B cell (primary cell): ENCODE measurements at regions not wholly inside any gene's neighbourhood (a gene's known extent, or its start where the extent isn't known, plus 50 kb on each side); places are given as distances from the start of the nearest gene placed in this dataset.

ENCODE experiments used
- ATAC-seq: fragments of 200-7000 bp; cut with Tn5 transposase; one replicate; pipeline ENCODE4 v1.10.0; 2021; ENCODE audit warnings: low read depth, mild to moderate bottlenecking, moderate number of reproducible peaks, moderate library complexity
- CTCF ChIA-PET: fragments of 350-600 bp; sonication (Branson Sonifier 250); formaldehyde crosslinking; loops from one replicate; lab custom pipeline; 2021; ENCODE audit warnings: antibody characterized with exemption, inconsistent platforms; lab: Charles Lee
- POLR2A ChIA-PET: fragments of 350-600 bp; sonication (Branson Sonifier 250); formaldehyde crosslinking; loops from one replicate; lab custom pipeline; 2021; ENCODE audit warnings: antibody characterized with exemption; lab: Charles Lee
- DNase-seq: peaks from one replicate; pipeline ENCODE4 v3.0.0; 2013
- H2AFZ ChIP-seq: 2 replicates; pipeline ENCODE4 v1.6.1; 2012; ENCODE audit warnings: mild to moderate bottlenecking, low read depth, low read length; ENCODE audit not compliant: insufficient read depth, poor library complexity, severe bottlenecking
- H3K27ac ChIP-seq, 2 donors: 1 replicate in 1 of 2; 2 replicates in 1 of 2; pipeline ENCODE4 v1.5.1; 2012 to 2013; ENCODE audit warnings: low read length in 2 of 2, mild to moderate bottlenecking in 2 of 2, moderate library complexity in 1 of 2
- H3K27me3 ChIP-seq, 4 experiments: fragments of 200-600 bp in 1 of 4; sonication (generic) in 1 of 4; replicated peaks in 1 of 4; 1 replicate in 2 of 4; 2 replicates in 2 of 4; pipeline versions ENCODE4 v1.6.1 to v1.7.0; 2013 to 2016; ENCODE audit warnings: low read length in 3 of 4, mild to moderate bottlenecking in 2 of 4, mixed read lengths in 1 of 4, moderate library complexity in 1 of 4; ENCODE audit not compliant: insufficient read depth in 4 of 4, control insufficient read depth in 3 of 4; ENCODE audit errors: control extremely low read depth in 1 of 4
- H3K36me3 ChIP-seq, 2 experiments: replicated peaks in 1 of 2; 1 replicate in 1 of 2; 2 replicates in 1 of 2; pipeline versions ENCODE4 v1.6.1 to v1.7.1; 2013; ENCODE audit warnings: low read length in 1 of 2; ENCODE audit not compliant: insufficient read depth in 2 of 2, control insufficient read depth in 1 of 2; ENCODE audit errors: control extremely low read depth in 1 of 2, extremely low read depth in 1 of 2
- H3K4me1 ChIP-seq, 2 donors: fragments of 200-600 bp in 1 of 2; sonication (generic) in 1 of 2; 1 replicate in 1 of 2; 2 replicates in 1 of 2; pipeline versions ENCODE4 v1.5.1 to v1.6.1; 2013 to 2017; ENCODE audit warnings: low read length in 2 of 2; ENCODE audit not compliant: control insufficient read depth in 2 of 2, insufficient read depth in 2 of 2
- H3K4me2 ChIP-seq: replicated peaks from 2 replicates; pipeline ENCODE3; 2012; ENCODE audit warnings: mild to moderate bottlenecking, low read depth, low read length; ENCODE audit not compliant: poor library complexity, severe bottlenecking
- H3K4me3 ChIP-seq, 5 experiments: fragments of 200-600 bp in 1 of 5; sonication (generic) in 1 of 5; 1 replicate in 3 of 5; 2 replicates in 2 of 5; pipeline versions ENCODE4 v1.5.1 to v1.7.0; 2011 to 2016; ENCODE audit warnings: low read length in 4 of 5, mild to moderate bottlenecking in 4 of 5, low read depth in 2 of 5, control low read depth in 1 of 5, moderate library complexity in 1 of 5; ENCODE audit not compliant: insufficient read depth in 1 of 5; ENCODE audit errors: control extremely low read depth in 1 of 5, extremely low read depth in 1 of 5
- H3K79me2 ChIP-seq: fragments of 200-600 bp; sonication (generic); one replicate; pipeline ENCODE4 v1.6.0; 2016; ENCODE audit warnings: low read length; ENCODE audit not compliant: control insufficient read depth, insufficient read depth
- H3K9ac ChIP-seq: fragments of 200-600 bp; sonication (generic); 2 replicates; pipeline ENCODE4 v1.6.1; 2017; ENCODE audit warnings: mild to moderate bottlenecking, low read length, moderate library complexity
- H3K9me3 ChIP-seq, 3 donors: one replicate each; pipeline versions ENCODE4 v1.6.1 to v1.7.1; 2013; ENCODE audit warnings: low read length in 2 of 3; ENCODE audit not compliant: control insufficient read depth in 2 of 3, insufficient read depth in 1 of 3; ENCODE audit errors: control extremely low read depth in 1 of 3
- H4K20me1 ChIP-seq: 2 replicates; pipeline ENCODE4 v1.6.0; 2012; ENCODE audit warnings: mild to moderate bottlenecking, low read length; ENCODE audit not compliant: insufficient read depth, control insufficient read depth, poor library complexity, severe bottlenecking
- H3K27ac Mint-ChIP-seq: one replicate; pipeline ENCODE4 v1.8.0; 2021; ENCODE audit warnings: mixed read lengths
- H3K27me3 Mint-ChIP-seq: one replicate; pipeline ENCODE4 v1.8.0; 2021; ENCODE audit warnings: mixed read lengths
- H3K4me1 Mint-ChIP-seq: one replicate; pipeline ENCODE4 v1.8.0; 2021; ENCODE audit warnings: mixed read lengths
- H3K4me3 Mint-ChIP-seq: one replicate; pipeline ENCODE4 v1.8.0; 2021; ENCODE audit warnings: mixed read lengths
- H3K9me3 Mint-ChIP-seq: one replicate; pipeline ENCODE4 v1.8.0; 2022; ENCODE audit warnings: mixed read lengths; ENCODE audit not compliant: insufficient read depth
- CTCF ChIP-seq: fragments of 200-600 bp; IDR thresholded peaks from one replicate; pipeline ENCODE4 v1.8.0; 2022; ENCODE audit warnings: antibody characterized with exemption, mild to moderate bottlenecking
- EZH2 ChIP-seq: IDR thresholded peaks from 2 replicates; pipeline ENCODE4 v1.6.1; 2012; ENCODE audit warnings: borderline replicate concordance, low read depth, mild to moderate bottlenecking, moderate library complexity, low read length; ENCODE audit not compliant: insufficient read depth, poor library complexity, severe bottlenecking
- WGBS: methylation state at CpG from one replicate; pipeline ENCODE4 v1.1.5; 2013; ENCODE audit warnings: missing lambda C conversion rate; ENCODE audit not compliant: insufficient coverage; 5-methylcytosine and 5-hydroxymethylcytosine counted together
- intact Hi-C: fragments of 100-400 bp; cut with micrococcal nuclease; formaldehyde crosslinking; loops from one replicate; pipeline ENCODE4 v1.10.0; 2022

GRCh38 chr14:61190341-61190740, 90.8 kb downstream of the TMEM30B start:
- H3K4me3 ChIP-seq = no peak overlapping the region
- DNase-seq (no peak), ATAC-seq (no peak)
- no peaks in the 10 kb centered on the region for H4K20me1 ChIP-seq
- no peak overlapping the region for H3K27ac ChIP-seq
- WGBS = 92% methylated on average over 5 of the region's 6 CpGs
- H3K4me1 ChIP-seq = peaks cover 0 to 9% of the 10 kb centered on the region in 2 donors
- H3K9me3 ChIP-seq = peaks cover 0 to 4% (median 0%) of the 10 kb centered on the region in 3 donors
- H2AFZ ChIP-seq = no peak overlapping the region
- peaks cover 0 to 25% (median 23%) of the 10 kb centered on the region in 4 experiments for H3K27me3 ChIP-seq
- POLR2A ChIA-PET = no interaction called here
- Mint-ChIP-seq H3K4me1 (peaks cover 9% of the 10 kb centered on the region), H3K27me3 (peaks cover 66% of the 10 kb centered on the region), H3K9me3 (no peaks in the 10 kb centered on the region), H3K27ac (no peak overlapping the region), H3K4me3 (no peak overlapping the region)
- no peak overlapping the region for H3K4me2 ChIP-seq
- no peak overlapping the region for H3K9ac ChIP-seq
- intact Hi-C loops = no loop called here
- TF ChIP-seq EZH2 = no peak
- TF ChIP-seq CTCF = no peak
- CTCF ChIA-PET = no interaction called here
- no peaks in the 10 kb centered on the region for H3K79me2 ChIP-seq
- no peaks in the 10 kb centered on the region for H3K36me3 ChIP-seq

DNA sequence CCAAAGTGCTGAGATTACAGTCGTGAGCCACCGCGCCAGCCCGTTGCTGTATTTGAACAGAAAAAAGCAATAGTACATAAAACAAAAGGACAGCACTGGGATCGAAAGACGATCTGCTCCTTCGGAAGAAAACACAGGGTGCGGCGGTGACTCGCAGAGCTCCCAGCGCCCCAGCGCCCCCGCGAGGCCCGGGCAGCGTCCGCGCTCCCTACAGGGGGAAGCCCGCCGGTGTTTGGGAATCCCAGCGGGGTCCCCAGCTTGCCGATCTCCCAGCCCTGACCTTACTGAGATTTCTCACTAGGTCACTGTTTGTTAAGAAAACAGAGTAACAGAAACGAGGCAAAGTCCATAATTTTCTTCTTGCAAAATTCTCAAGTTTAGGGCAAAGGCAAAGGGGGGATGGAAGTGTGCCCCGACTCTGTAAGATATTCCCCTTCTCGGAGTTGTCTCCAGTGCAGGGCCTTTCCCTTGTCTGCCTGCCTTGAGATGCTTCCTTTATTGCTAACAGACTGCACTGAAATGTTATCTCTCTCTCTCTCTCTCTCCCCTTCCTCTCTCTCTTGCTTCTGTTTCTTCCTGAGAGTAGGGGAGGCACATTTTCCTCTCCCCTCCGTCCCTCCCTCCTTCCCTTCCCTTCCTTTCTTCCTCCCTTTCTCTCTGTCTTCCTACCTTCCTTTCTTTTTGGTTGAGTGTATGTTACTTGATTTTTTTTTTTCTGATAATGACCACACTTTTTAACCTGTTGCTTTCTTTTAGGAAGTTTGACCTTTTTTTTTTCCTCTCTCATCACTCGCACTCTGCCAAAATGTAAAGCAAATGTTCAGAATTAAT, 91.9 kb downstream of the TMEM30B start:
- peaks cover 68% of the 10 kb centered on the region for H3K27me3 Mint-ChIP-seq
- no peaks in the 10 kb centered on the region for H3K9me3 Mint-ChIP-seq
- H3K4me2 ChIP-seq = peak overlapping the region; percentile 50
- peak; percentile 5 for DNase-seq
- peaks cover 0 to 9% of the 10 kb centered on the region in 2 donors for H3K4me1 ChIP-seq
- TF ChIP-seq CTCF (no peak), EZH2 (no peak)
- peak overlapping the region; percentile 29 for H3K9ac ChIP-seq
- no peak overlapping the region for H3K27ac Mint-ChIP-seq
- H3K4me3 ChIP-seq = peak overlapping the region in 2 of 5 experiments; percentile 14 to 15
- H2AFZ ChIP-seq = peak overlapping the region; percentile 46
- no peak overlapping the region for H3K27ac ChIP-seq
- H3K36me3 ChIP-seq = no peaks in the 10 kb centered on the region
- 7% methylated on average over 23 of the region's 27 CpGs for WGBS
- H3K4me1 Mint-ChIP-seq = peaks cover 9% of the 10 kb centered on the region
- no peaks in the 10 kb centered on the region for H4K20me1 ChIP-seq
- CTCF ChIA-PET = no interaction called here
- intact Hi-C loops = no loop called here
- H3K27me3 ChIP-seq = peaks cover 0 to 29% (median 26%) of the 10 kb centered on the region in 4 experiments
- peak overlapping the region; percentile 48 for H3K4me3 Mint-ChIP-seq
- H3K79me2 ChIP-seq = no peaks in the 10 kb centered on the region
- peaks cover 0 to 4% (median 0%) of the 10 kb centered on the region in 3 donors for H3K9me3 ChIP-seq
- POLR2A ChIA-PET = no interaction called here
- ATAC-seq = no peak
